A673 (cell line): ENCODE measurements at regions not wholly inside any gene's neighbourhood (a gene's known extent, or its start where the extent isn't known, plus 50 kb on each side); places are given as distances from the start of the nearest gene placed in this dataset.

Source experiments
- BruUV-seq: library from RNA; stranded (reverse); fragments of 400-500 nt; replicated peaks from 2 replicates; lab custom pipeline; 2021; lab: Mats Ljungman, UMichigan
- CTCF ChIA-PET: fragments of 300-600 bp; sonication (Branson Sonifier 250); formaldehyde crosslinking; loops from one replicate; lab custom pipeline; 2022; ENCODE audit warnings: antibody characterized with exemption; lab: Charles Lee
- POLR2A ChIA-PET: fragments of 300-600 bp; sonication (Branson Sonifier 250); formaldehyde crosslinking; loops from one replicate; lab custom pipeline; 2022; ENCODE audit warnings: antibody characterized with exemption; ENCODE audit not compliant: low non-redundant PET; lab: Charles Lee
- DNase-seq: peaks from one replicate; pipeline ENCODE4 v3.0.0-alpha.2; 2015; ENCODE audit warnings: low spot score
- H3K27ac ChIP-seq: fragments of 200-600 bp; sonication (generic); 2 replicates; pipeline ENCODE4 v1.5.1; 2016; ENCODE audit warnings: mixed run types, low read depth, mild to moderate bottlenecking, mixed read lengths, antibody characterized with exemption, low read length; ENCODE audit not compliant: poor library complexity, severe bottlenecking
- H3K27me3 ChIP-seq: fragments of 200-600 bp; sonication (generic); replicated peaks from 2 replicates; pipeline ENCODE4 v1.6.1; 2017; ENCODE audit warnings: mixed run types, low read depth, mild to moderate bottlenecking, mixed read lengths, antibody characterized with exemption, low read length; ENCODE audit not compliant: insufficient read depth, poor library complexity
- H3K36me3 ChIP-seq: fragments of 200-600 bp; sonication (generic); 2 replicates; pipeline ENCODE4 v1.6.1; 2016; ENCODE audit warnings: mixed run types, mild to moderate bottlenecking, mixed read lengths, antibody characterized with exemption, low read length; ENCODE audit not compliant: insufficient read depth, poor library complexity, severe bottlenecking
- H3K4me1 ChIP-seq: fragments of 200-600 bp; sonication (generic); 2 replicates; pipeline ENCODE4 v1.6.1; 2017; ENCODE audit warnings: mixed run types, mild to moderate bottlenecking, mixed read lengths, antibody characterized with exemption, low read length; ENCODE audit not compliant: insufficient read depth, poor library complexity, severe bottlenecking
- H3K4me3 ChIP-seq: fragments of 200-600 bp; sonication (generic); 2 replicates; pipeline ENCODE4 v1.5.1; 2016; ENCODE audit warnings: low read depth, mixed run types, mild to moderate bottlenecking, mixed read lengths, low read length; ENCODE audit not compliant: poor library complexity, severe bottlenecking
- H3K9me3 ChIP-seq: fragments of 200-600 bp; sonication (generic); 2 replicates; pipeline ENCODE4 v1.6.1; 2016; ENCODE audit warnings: mixed run types, low read depth, mild to moderate bottlenecking, mixed read lengths, antibody characterized with exemption, low read length; ENCODE audit not compliant: poor library complexity, severe bottlenecking
- CTCF ChIP-seq: fragments of 300-800, 200-600 bp; sonication (generic); conservative IDR thresholded peaks from 2 replicates; pipeline ENCODE4 v1.5.1; 2017; ENCODE audit warnings: low read depth, mild to moderate bottlenecking, antibody characterized with exemption, low read length, moderate library complexity, mixed read lengths
- EZH2 ChIP-seq: fragments of 200-600 bp; sonication (generic); IDR thresholded peaks from 2 replicates; pipeline ENCODE4 v1.6.1; 2017; ENCODE audit warnings: borderline replicate concordance, low read depth, mild to moderate bottlenecking, mixed read lengths, antibody characterized with exemption, low read length; ENCODE audit not compliant: poor library complexity, severe bottlenecking
- intact Hi-C: fragments of 100-400 bp; cut with micrococcal nuclease; formaldehyde crosslinking; loops from one replicate; pipeline ENCODE4 v1.10.0; 2022; ENCODE audit not compliant: unreplicated experiment

DNA sequence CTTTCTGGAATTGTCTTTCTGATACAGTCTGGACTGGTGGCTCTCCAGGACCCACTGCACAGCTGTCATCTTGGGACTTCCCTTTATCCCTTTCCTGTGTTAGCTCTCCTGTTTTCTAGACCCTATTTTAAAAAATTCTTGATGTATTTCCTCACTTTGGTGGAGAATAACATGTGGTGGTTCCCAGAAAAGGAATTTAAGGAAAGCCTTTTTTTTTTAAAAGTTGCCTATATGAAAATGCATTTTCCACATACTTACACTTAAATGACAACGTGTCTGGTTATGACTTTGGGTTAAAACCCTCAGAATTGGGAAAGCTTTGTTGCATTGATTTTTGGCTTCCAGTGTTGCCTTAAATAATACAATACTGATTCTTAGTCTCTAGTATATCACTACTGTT lies 400.7 kb downstream of the TMEM135 start:
- ChIA-PET POLR2A (interaction anchor here (0.7 kb wide), 1 partner anchor 571 kb away, joined by 3 read pairs; no protein-coding TSS in a partner anchor), CTCF (no interaction called here)
- TF ChIP-seq CTCF (no peak), EZH2 (no peak)
- intact Hi-C loops: no loop called here
- no TSS peak for BruUV-seq
- Histone ChIP-seq H3K27me3 (peaks cover 3% of the 10 kb centered on the region), H3K9me3 (no peaks in the 10 kb centered on the region), H3K4me3 (no peak overlapping the region), H3K36me3 (no peaks in the 10 kb centered on the region), H3K27ac (no peak overlapping the region), H3K4me1 (no peaks in the 10 kb centered on the region)
- DNase-seq: no peak

GRCh38 chr11:87437844-87438223 lies 400.1 kb downstream of the TMEM135 start:
- Histone ChIP-seq H3K4me3 (no peak overlapping the region), H3K9me3 (no peaks in the 10 kb centered on the region), H3K27ac (no peak overlapping the region), H3K36me3 (no peaks in the 10 kb centered on the region), H3K4me1 (no peaks in the 10 kb centered on the region), H3K27me3 (peaks cover 3% of the 10 kb centered on the region)
- BruUV-seq: no TSS peak
- DNase-seq: no peak
- POLR2A ChIA-PET: interaction anchor here (0.7 kb wide), 1 partner anchor 571 kb away, joined by 3 read pairs; no protein-coding TSS in a partner anchor
- intact Hi-C loops: no loop called here
- no peak for TF ChIP-seq CTCF
- TF ChIP-seq EZH2: no peak
- CTCF ChIA-PET: no interaction called here

DNA sequence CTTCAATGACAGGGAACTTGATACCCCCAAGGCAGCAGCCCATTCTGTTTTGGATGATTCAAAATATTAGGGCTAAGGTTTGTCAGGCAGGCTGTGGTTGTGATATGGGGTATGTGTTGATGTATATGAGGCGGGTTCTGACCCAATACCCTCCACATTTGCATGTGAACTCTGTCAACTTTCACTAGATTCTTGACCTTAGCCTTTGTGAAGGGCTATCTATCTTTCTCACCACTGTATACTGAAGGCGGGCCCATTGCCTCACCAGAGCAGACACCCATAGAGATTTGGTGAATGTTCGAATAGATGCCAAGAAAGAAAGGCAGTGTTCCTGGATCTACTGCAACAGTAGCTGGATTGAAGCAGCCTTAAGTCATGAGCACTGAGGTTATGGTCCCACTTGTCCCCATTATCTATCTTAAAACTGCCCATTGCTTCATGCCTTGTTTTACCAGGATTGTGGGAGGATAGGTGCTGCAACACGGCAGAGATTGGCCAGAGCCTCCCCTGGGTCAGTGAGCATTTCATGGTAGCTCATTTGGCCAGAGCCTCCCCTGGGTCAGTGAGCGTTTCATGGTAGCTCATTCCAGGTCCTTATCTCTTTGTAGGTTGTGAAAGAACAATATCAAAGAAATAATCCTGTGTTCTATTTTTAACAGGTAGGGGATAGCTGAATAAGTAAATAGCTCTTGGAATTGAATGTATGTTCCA lies 399.6 kb downstream of the TMEM135 start:
- Histone ChIP-seq H3K4me3 (no peak overlapping the region), H3K4me1 (no peaks in the 10 kb centered on the region), H3K9me3 (no peaks in the 10 kb centered on the region), H3K27me3 (no peaks in the 10 kb centered on the region), H3K36me3 (no peaks in the 10 kb centered on the region), H3K27ac (no peak overlapping the region)
- CTCF ChIA-PET: no interaction called here
- no TSS peak for BruUV-seq
- TF ChIP-seq EZH2: no peak
- TF ChIP-seq CTCF: no peak
- DNase-seq: no peak
- POLR2A ChIA-PET: no interaction called here
- intact Hi-C loops: no loop called here
